ENCODE measurements at regions not wholly inside any gene's neighbourhood (a gene's known extent, or its start where the extent isn't known, plus 50 kb on each side); places are given as distances from the start of the nearest gene placed in this dataset.

GRCh38 chr18:3342628-3343027, 80.7 kb downstream of the MYL12B start:
- 95 to 96% (median 96%) methylated on average over 5 of the region's 5 CpGs for WGBS, 3 donors
- Histone ChIP-seq H3K4me3 (no peak overlapping the region), H3K36me3 (ENCODE audit: insufficient read depth in 1 of 2, low read depth in 1 of 2) (no peaks in the 10 kb centered on the region), H3K9me3 (no peaks in the 10 kb centered on the region), H3K27me3 (ENCODE audit: insufficient read depth in 3 of 3, low read length in 2 of 3) (no peaks in the 10 kb centered on the region), H3K27ac (no peak overlapping the region), H3K4me1 (no peaks in the 10 kb centered on the region)
- DNase-seq (no peak), ATAC-seq (no peak)
- TF ChIP-seq, protein P1, sequence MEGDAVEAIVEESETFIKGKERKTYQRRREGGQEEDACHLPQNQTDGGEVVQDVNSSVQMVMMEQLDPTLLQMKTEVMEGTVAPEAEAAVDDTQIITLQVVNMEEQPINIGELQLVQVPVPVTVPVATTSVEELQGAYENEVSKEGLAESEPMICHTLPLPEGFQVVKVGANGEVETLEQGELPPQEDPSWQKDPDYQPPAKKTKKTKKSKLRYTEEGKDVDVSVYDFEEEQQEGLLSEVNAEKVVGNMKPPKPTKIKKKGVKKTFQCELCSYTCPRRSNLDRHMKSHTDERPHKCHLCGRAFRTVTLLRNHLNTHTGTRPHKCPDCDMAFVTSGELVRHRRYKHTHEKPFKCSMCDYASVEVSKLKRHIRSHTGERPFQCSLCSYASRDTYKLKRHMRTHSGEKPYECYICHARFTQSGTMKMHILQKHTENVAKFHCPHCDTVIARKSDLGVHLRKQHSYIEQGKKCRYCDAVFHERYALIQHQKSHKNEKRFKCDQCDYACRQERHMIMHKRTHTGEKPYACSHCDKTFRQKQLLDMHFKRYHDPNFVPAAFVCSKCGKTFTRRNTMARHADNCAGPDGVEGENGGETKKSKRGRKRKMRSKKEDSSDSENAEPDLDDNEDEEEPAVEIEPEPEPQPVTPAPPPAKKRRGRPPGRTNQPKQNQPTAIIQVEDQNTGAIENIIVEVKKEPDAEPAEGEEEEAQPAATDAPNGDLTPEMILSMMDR (IDR thresholded peaks at IDR 0.05): no peak
- intact Hi-C loops (cut with DNase I): no loop called here

GRCh38 chr18:3345452-3345851, 83.5 kb downstream of the MYL12B start:
- Histone ChIP-seq H3K36me3 (ENCODE audit: insufficient read depth in 1 of 2, low read depth in 1 of 2) (no peaks in the 10 kb centered on the region), H3K4me1 (no peaks in the 10 kb centered on the region), H3K27ac (peak overlapping the region; percentile 41), H3K9me3 (no peaks in the 10 kb centered on the region), H3K27me3 (ENCODE audit: insufficient read depth in 3 of 3, low read length in 2 of 3) (no peaks in the 10 kb centered on the region), H3K4me3 (no peak overlapping the region)
- intact Hi-C loops (cut with DNase I): no loop called here
- ATAC-seq (peak in 1 of 4 donors; percentile 33), DNase-seq (no peak)
- 35 to 71% (median 36%) methylated on average over 2 of the region's 2 CpGs for WGBS, 3 donors
- TF ChIP-seq, protein P1 (IDR thresholded peaks at IDR 0.05): no peak

- 56 to 62% (median 60%) methylated on average over 1 of the region's 1 CpG for WGBS, 3 donors
These were observed 84.0 kb downstream of the MYL12B start for GRCh38 chr18:3345885-3346284.

GRCh38 chr18:3346487-3346886, 84.6 kb downstream of the MYL12B start:
- 50 to 68% (median 53%) methylated on average over 7 of the region's 7 CpGs for WGBS, 3 donors
- no peak overlapping the region for H3K4me3 ChIP-seq
- no peaks in the 10 kb centered on the region for H3K27me3 ChIP-seq (ENCODE audit: insufficient read depth in 3 of 3, low read length in 2 of 3)
- no peaks in the 10 kb centered on the region for H3K36me3 ChIP-seq (ENCODE audit: insufficient read depth in 1 of 2, low read depth in 1 of 2)
- intact Hi-C loops (cut with DNase I): no loop called here
- H3K9me3 ChIP-seq: no peaks in the 10 kb centered on the region
- no peak for ATAC-seq
- no peak for DNase-seq
- no peak overlapping the region for H3K27ac ChIP-seq
- no peaks in the 10 kb centered on the region for H3K4me1 ChIP-seq
- TF ChIP-seq, protein P1 (IDR thresholded peaks at IDR 0.05): no peak

More at GRCh38 chr18:3345885-3346284, 84.0 kb downstream of the MYL12B start:
- TF ChIP-seq, protein P1 (IDR thresholded peaks at IDR 0.05): no peak
- no peak for DNase-seq
- intact Hi-C loops (cut with DNase I): no loop called here
- H3K4me3 ChIP-seq: no peak overlapping the region
- no peak for ATAC-seq
- H3K27me3 ChIP-seq (ENCODE audit: insufficient read depth in 3 of 3, low read length in 2 of 3): no peaks in the 10 kb centered on the region
- peak overlapping the region; percentile 41 for H3K27ac ChIP-seq
- no peaks in the 10 kb centered on the region for H3K4me1 ChIP-seq
- H3K36me3 ChIP-seq (ENCODE audit: insufficient read depth in 1 of 2, low read depth in 1 of 2): no peaks in the 10 kb centered on the region
- no peaks in the 10 kb centered on the region for H3K9me3 ChIP-seq

- peaks cover 0 to 2% (median 0%) of the 10 kb centered on the region in 3 donors for H3K27me3 ChIP-seq (ENCODE audit: insufficient read depth in 3 of 3, low read length in 2 of 3)
- no peak for DNase-seq
- no peaks in the 10 kb centered on the region for H3K4me1 ChIP-seq
- 95 to 98% (median 95%) methylated on average over 2 of the region's 2 CpGs for WGBS, 3 donors
- H3K9me3 ChIP-seq: no peaks in the 10 kb centered on the region
- intact Hi-C loops (cut with DNase I): no loop called here
- H3K27ac ChIP-seq: no peak overlapping the region
- H3K4me3 ChIP-seq: no peak overlapping the region
- no peaks in the 10 kb centered on the region for H3K36me3 ChIP-seq (ENCODE audit: insufficient read depth in 1 of 2, low read depth in 1 of 2)
- TF ChIP-seq, protein P1 (IDR thresholded peaks at IDR 0.05): no peak
- ATAC-seq: no peak
These were observed 85.4 kb downstream of the MYL12B start for GRCh38 chr18:3347286-3347803.
